Skeletal muscle cell (primary cell): ENCODE measurements at regions not wholly inside any gene's neighbourhood (a gene's known extent, or its start where the extent isn't known, plus 50 kb on each side); places are given as distances from the start of the nearest gene placed in this dataset.

Experiments
- DNase-seq: peaks from one replicate; pipeline ENCODE4 v3.0.0-alpha.2; 2010; ENCODE audit warnings: low read depth
- H3K4me3 ChIP-seq: 2 replicates; pipeline ENCODE4 v1.5.1; 2011; ENCODE audit warnings: low read depth, mild to moderate bottlenecking, control low read depth, low read length, moderate library complexity

- DNase-seq: no peak
- H3K4me3 ChIP-seq: no peak overlapping the region
These were observed 361.8 kb downstream of the ELAVL2 start for GRCh38 chr9:23464275-23464674.

GRCh38 chr9:23467276-23467675, 358.8 kb downstream of the ELAVL2 start:
- DNase-seq: no peak
- no peak overlapping the region for H3K4me3 ChIP-seq

GRCh38 chr9:23477908-23478307, 348.1 kb downstream of the ELAVL2 start:
- H3K4me3 ChIP-seq: no peak overlapping the region
- DNase-seq: no peak

GRCh38 chr9:23483566-23483965, 342.5 kb downstream of the ELAVL2 start:
- DNase-seq: no peak
- no peak overlapping the region for H3K4me3 ChIP-seq

DNA sequence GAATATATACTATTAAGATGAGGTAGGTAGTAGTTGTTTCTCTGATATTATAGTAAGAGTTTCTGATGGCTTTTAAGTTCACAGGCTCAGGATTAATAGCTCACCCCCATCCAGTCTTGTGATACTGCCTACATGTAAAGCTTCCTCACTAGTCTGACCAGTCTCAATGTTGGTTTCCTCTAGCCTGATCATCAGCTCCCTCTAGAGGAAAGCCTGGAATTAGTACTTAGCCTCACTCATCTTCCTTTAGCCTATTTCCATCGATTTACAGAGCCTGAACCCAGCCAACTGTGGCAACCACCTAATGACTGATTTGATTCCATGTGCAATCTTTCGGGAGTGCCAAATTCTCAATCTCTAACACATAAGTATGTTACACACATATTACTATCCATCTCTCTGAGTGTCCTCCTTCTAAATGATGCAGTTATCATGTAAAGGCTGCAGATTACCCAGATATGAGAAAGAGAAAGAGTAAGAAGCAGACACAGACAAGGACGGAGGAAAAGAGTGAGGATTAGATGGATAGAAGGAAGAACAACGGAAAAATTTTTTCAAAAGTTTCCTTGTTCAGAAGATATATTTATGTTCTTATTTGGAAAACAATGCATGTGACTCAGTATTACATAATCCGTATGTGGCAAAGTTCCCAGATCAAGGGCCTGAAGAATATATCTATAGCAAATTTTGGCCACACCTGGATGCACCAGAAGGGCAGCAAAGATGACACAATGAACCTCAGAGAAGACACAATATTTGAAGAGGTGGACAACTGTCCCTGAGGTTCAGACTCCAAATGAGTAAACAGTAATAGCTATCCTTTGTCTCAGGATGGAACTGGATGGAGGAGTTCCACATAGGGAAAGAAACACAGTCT, 333.7 kb downstream of the ELAVL2 start:
- peak; percentile 10 for DNase-seq
- no peak overlapping the region for H3K4me3 ChIP-seq

- H3K4me3 ChIP-seq: no peak overlapping the region
- no peak for DNase-seq
These were observed 332.8 kb downstream of the ELAVL2 start for GRCh38 chr9:23493219-23493618.

DNA sequence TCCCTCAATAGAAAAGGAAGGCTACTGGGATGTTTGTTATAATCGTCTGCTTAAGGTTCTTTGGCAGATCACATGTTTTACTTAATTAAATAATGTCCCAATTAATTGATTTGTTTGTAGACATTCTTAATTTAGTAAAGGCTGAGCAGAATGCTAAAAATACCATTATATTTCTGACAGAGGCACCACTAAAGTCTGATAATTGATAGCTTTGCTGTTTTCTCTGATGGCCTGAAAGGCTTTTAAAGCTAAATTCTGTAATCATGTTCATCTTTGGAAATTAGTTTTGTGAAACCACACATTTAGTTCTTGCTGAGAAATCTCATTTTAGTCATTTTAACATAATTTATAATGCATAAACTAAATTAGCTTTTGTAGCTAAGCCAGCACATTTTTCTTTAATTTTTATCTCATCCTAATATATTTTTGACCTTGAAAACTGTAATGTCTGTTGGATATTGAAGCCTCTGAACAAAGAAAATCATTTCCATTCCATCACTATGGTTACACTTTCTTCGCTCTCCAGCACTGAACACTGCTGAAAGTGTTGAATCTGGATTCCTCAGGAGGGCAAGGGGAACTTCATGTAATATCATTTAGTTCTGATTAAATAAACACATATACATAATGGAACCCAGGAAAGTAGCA, 329.4 kb downstream of the ELAVL2 start:
- DNase-seq: no peak
- no peak overlapping the region for H3K4me3 ChIP-seq

- H3K4me3 ChIP-seq: no peak overlapping the region
- no peak for DNase-seq
These were observed 328.9 kb downstream of the ELAVL2 start for GRCh38 chr9:23497137-23497504.

DNA sequence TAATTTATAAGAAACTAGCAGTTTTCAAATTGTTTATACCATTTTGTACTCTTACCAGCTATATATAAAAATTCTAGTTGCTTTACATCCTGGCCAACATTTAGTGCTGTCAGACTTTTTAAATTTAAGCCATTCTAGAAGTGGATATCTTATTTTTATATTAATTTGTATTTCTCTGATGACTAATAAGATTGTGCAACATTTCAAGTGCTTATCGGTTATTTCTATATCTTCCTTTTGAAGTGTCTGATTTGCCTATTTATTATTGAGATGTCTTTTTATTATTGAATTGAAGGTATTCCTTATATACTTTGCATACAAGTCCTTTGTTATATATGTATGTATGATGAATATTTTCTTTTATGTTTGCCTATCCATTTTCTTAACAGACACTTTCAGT, 324.0 kb downstream of the ELAVL2 start:
- H3K4me3 ChIP-seq: no peak overlapping the region
- DNase-seq: no peak

- no peak overlapping the region for H3K4me3 ChIP-seq
- no peak for DNase-seq
These were observed 303.1 kb downstream of the ELAVL2 start for GRCh38 chr9:23522952-23523351.

DNA sequence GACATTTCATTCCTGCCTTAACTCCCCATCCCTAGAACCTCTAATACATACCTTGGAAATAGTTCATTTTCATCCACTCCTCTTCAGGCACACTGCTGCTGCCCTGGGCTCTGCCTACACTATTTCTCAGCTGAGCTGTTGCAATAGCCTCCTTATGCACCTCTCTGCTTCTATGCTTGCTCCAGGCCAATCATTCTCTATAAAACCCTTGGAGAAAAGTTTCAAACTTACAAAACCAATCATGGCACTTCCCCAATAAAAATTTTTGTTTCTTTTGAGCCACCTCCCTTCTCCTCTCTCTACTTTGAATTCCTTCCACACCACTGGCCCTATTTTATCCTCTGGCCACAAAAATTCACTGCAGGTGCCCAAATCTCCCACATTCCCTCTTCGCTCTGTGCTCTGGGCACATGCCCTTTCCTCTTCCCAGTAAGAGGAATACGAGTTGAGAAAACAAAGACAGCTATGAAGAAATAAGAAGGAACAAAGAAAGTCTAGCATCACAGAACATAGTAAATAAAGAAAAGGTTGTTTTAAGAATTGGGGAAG, 301.4 kb downstream of the ELAVL2 start:
- DNase-seq: no peak
- no peak overlapping the region for H3K4me3 ChIP-seq

DNA sequence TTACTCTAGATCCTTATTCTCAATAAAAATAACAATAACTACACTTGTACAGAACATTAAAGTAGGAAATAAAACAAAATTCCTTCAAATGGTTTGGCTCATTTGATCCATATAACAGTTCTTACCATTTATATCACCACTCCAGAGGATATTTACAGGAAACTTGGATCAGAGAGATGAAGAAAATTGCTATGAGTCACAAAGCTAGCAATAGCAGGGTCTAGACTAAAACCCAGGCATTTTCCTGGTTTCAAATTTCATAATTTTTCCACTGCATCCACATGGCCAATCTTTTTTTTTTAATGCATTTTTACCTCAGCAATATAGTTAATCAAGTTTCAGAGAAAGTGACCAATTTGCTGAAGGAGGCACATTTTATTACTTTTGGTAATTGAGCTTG, 299.2 kb downstream of the ELAVL2 start:
- no peak overlapping the region for H3K4me3 ChIP-seq
- DNase-seq: no peak

DNA sequence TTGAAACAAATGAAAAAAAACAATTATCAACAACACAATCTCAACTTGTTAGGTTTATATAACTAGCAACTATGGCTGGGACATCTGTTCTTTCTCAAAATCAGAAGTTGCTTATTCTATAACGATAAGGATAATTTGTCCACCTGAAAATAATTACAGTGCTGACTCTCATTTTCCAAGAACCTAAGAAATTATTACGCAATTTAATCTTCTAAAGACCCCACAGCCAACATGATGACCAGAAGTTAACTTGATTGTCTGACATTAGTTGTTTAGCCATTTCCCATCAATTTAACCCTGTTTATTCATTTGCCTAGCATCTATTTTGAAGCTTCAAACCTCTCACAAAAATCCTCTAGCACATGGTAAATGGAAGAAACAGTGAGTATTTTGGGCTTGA, 293.8 kb downstream of the ELAVL2 start:
- H3K4me3 ChIP-seq: no peak overlapping the region
- DNase-seq: no peak

- peak overlapping the region; percentile 24 for H3K4me3 ChIP-seq
- no peak for DNase-seq
These were observed 288.6 kb downstream of the ELAVL2 start for GRCh38 chr9:23537192-23538066.

DNA sequence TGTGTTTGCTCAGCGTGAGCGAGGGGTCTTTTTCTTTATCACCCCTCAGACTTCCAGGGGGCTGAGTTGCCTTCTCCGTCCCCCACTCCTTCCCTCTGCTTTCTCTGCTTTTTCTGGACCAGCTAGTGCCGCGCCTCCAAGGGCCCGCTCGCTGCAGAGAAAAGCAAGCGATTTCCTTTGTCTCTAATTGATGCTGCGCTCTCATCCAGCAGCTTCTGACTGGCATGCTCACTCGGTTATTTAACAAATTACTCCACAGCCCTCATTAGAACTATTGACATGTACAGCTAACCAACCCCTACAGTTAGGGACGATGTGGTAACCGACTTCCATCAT, 288.0 kb downstream of the ELAVL2 start:
- DNase-seq: no peak
- no peak overlapping the region for H3K4me3 ChIP-seq

DNA sequence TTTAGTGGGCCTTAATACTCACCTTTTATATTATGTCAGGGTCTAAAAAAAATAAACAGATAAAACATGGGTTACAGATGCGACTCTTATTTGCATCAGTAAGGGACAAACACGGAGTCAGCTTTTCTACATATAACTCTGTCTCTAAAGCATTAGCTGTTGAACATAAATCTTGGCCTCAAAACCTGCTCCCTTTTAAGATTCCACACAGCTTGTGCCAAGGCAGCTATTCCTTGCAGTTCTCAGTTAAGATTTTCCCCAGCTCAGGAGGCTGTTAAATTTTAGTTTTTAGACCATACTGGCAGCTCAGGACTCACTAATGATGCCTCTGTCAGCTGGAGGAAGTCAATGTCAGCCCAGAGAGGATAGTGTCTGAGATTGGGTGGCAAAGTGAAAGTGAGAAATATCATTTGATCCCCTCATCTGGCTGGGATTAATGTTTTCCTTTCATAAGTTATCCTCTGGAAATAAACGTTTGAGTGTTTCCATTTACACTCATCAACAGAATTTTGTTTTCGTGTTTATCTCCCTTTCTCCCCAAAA, 287.5 kb downstream of the ELAVL2 start:
- no peak for DNase-seq
- H3K4me3 ChIP-seq: no peak overlapping the region

GRCh38 chr9:23539311-23539710, 286.7 kb downstream of the ELAVL2 start:
- no peak overlapping the region for H3K4me3 ChIP-seq
- no peak for DNase-seq

DNA sequence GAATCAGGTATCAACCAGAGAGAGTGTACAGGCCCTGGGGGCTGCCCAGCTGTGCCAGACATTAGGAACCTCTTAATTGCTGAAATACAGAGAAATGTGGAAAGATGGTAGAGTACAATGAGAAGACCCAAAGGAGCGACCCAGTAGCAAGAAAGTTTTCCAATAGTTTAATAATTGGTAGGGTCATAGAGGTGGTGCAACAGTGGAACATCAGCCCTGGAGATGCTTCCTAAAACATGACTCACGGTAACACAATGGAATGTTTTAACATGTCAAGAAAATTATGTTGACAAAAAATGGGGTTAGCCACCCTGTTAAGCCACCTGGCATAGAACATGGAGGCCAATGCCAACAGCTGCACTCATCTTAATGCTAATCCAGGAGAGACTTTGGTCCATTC, 284.1 kb downstream of the ELAVL2 start:
- no peak overlapping the region for H3K4me3 ChIP-seq
- DNase-seq: no peak

DNA sequence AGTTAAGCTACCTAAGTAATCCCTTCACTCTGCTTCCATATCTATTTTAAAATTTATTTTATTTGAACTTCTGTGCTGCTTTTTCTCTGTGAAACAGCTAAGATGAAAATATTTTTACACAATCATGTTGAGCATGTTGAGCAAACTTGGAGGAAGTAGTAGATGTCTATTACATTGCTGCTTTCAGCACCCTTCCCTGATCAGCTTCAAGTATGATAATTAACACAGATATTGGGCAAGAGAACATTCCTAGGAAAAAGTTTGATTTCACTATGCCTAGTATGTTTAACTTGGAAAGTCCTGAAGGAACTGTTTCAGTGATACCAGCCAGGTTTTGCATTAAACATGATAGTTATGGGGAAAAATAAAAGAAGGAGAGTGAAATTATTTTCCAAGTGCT, 283.6 kb downstream of the ELAVL2 start:
- H3K4me3 ChIP-seq: no peak overlapping the region
- DNase-seq: peak; percentile 30

DNA sequence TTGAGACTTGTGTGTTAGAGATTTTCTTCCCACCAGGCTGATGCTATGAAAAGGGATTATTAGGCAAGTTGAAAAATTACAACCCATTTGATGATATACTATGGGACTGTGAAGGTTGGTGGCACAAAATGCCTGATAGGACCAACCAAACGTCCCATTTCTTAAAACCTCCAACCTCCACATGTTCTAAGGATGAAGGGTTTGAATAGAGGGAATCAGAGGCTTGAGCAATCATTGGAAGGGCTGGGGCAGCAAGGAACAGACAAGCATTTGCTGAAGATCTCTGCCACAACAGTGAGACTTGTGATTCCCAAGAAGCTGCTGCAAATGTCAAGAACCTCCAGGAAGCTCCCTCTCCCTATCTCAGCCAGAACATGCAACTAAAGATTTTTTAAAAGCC, 283.1 kb downstream of the ELAVL2 start:
- no peak overlapping the region for H3K4me3 ChIP-seq
- no peak for DNase-seq
